ENCODE measurements at regions not wholly inside any gene's neighbourhood (a gene's known extent, or its start where the extent isn't known, plus 50 kb on each side); places are given as distances from the start of the nearest gene placed in this dataset.

GRCh38 chr10:94198324-94198723, 164.4 kb downstream of the NOC3L start:
- TF ChIP-seq SIN3A (IDR thresholded peaks at IDR 0.05; ENCODE audit: borderline replicate concordance, insufficient read depth, low read depth, low read length) (no peak), POLR2AphosphoS5 (IDR thresholded peaks at IDR 0.05; ENCODE audit: low read depth, low read length) (no peak), CTCF (IDR thresholded peaks at IDR 0.05) (no peak)
